PC-9 (cell line): ENCODE measurements at regions not wholly inside any gene's neighbourhood (a gene's known extent, or its start where the extent isn't known, plus 50 kb on each side); places are given as distances from the start of the nearest gene placed in this dataset.

Source experiments
- EZH2 ChIP-seq: fragments of 200-600 bp; sonication (generic); IDR thresholded peaks from 2 replicates; pipeline ENCODE4 v1.8.0; 2017; ENCODE audit warnings: antibody characterized with exemption, low read depth
- TF ChIP-seq, protein P1 (sequence below): fragments of 200-600 bp; sonication (generic); conservative IDR thresholded peaks from 2 replicates; pipeline ENCODE4 v1.6.1; 2017; ENCODE audit warnings: mixed run types, antibody characterized with exemption, mild to moderate bottlenecking, moderate library complexity

DNA sequence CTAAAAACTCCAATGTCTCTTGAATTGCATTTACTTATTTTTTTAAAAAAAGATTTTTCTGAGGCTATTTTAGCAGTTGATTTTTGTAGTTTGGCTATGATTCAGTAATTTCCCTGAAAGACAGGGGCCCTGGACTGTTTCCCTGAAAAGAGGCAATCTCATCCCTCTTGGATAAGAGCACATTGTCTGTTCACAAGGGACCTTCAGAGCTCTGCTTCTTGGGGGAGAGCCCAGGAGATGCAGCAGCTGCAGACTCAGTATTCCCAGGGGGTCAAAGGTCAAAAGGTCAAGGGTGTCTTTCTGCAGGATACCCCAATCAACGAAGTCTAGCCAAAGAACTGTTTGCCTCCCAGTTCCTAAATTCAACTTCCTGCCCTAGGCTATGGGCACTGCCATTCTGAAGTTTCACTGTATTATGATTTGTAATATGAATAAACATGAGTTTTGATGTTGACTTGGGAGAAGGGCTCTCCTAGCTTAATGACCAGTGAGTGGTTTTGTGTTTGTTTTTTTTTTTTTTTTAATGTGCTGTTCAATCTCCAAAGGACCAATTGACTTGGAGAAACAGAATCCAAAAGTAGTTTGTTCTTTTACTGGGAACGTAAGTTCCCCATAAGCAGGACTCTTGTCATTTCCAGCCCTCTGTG lies 157.0 kb upstream of the SERPINE2 start:
- TF ChIP-seq, protein P1, sequence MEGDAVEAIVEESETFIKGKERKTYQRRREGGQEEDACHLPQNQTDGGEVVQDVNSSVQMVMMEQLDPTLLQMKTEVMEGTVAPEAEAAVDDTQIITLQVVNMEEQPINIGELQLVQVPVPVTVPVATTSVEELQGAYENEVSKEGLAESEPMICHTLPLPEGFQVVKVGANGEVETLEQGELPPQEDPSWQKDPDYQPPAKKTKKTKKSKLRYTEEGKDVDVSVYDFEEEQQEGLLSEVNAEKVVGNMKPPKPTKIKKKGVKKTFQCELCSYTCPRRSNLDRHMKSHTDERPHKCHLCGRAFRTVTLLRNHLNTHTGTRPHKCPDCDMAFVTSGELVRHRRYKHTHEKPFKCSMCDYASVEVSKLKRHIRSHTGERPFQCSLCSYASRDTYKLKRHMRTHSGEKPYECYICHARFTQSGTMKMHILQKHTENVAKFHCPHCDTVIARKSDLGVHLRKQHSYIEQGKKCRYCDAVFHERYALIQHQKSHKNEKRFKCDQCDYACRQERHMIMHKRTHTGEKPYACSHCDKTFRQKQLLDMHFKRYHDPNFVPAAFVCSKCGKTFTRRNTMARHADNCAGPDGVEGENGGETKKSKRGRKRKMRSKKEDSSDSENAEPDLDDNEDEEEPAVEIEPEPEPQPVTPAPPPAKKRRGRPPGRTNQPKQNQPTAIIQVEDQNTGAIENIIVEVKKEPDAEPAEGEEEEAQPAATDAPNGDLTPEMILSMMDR, result no peak
- TF ChIP-seq EZH2, result no peak
